CD4-positive, alpha-beta T cell treated with Interleukin-17A for 1 hour (primary cell): ENCODE measurements at regions not wholly inside any gene's neighbourhood (a gene's known extent, or its start where the extent isn't known, plus 50 kb on each side); places are given as distances from the start of the nearest gene placed in this dataset.
A peak's percentile ranks its signal among the peaks of the same experiment; 100 is the strongest.
"Not testable (repeated sequence)": the region's sequence is repeated elsewhere in the genome, so short reads cannot be mapped to it uniquely, and the experiment has no call there.

Experiments
- DNase-seq: peaks from one replicate; pipeline ENCODE4 v3.0.0-alpha.2; 2020

- peak; percentile 58 for DNase-seq
Measured at GRCh38 chr2:87593784-87594610, 153.9 kb upstream of the PLGLB2 start.

- DNase-seq = not testable (repeated sequence)
Measured at GRCh38 chr2:87594611-87594992, 153.3 kb upstream of the PLGLB2 start.

DNA sequence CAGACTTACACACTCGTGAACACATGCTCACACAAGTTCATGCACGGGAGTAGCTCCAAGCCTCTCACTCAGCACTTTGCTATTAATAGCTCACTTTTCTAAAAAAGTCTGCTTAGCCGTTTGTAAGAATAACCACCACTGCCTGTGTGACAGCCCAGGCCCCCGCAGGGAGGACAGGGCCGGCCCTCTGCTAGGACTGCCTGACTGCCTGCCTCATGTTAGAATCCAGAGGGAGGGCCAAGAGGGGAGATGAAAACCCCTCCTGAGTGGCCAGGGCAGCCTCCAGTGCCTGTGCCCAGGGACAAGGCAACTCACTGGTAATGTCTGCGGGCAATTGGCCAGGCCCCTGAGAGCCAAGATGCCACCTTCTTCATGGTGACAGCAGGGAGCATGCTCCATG, 152.9 kb upstream of the PLGLB2 start:
- DNase-seq = not testable (repeated sequence)

DNA sequence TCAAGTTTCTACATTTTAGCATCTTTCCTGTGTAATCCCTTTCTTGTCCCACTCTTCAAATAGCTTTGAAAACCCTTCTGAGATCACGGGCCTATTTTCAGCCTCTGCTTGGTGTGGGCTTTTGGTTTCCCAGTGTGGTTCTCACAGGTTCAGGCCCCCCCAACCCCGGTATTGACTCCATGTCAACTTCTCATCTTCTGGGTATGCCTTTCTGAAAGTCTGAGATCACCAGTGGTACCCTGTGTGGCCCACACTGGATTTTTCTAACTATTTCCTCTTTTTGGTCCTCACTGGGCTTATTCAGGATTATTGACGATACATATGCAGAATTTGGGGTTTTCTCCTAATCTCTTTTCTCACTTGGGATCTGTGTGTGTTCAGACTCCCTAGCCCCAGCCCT, 146.9 kb upstream of the PLGLB2 start:
- not testable (repeated sequence) for DNase-seq

DNA sequence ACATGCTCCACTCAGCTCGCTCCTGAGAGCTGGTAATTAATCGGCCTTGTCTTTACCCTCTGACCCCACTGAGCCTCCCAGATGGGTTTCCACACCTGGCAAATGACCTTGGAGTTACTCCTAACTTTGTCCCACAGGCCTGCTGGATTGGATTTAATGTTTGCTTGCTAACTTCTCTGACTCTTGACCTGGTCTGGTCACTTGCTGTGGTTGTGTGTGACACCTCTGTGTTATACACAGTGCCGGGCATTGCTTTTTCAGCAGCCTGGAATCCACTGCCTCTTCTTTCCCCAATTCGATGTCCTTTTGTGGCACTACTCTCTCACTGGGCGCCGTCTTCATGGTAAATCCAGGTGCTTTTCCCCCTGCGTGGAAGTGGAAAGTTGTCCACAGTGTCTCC, 145.8 kb upstream of the PLGLB2 start:
- not testable (repeated sequence) for DNase-seq

DNA sequence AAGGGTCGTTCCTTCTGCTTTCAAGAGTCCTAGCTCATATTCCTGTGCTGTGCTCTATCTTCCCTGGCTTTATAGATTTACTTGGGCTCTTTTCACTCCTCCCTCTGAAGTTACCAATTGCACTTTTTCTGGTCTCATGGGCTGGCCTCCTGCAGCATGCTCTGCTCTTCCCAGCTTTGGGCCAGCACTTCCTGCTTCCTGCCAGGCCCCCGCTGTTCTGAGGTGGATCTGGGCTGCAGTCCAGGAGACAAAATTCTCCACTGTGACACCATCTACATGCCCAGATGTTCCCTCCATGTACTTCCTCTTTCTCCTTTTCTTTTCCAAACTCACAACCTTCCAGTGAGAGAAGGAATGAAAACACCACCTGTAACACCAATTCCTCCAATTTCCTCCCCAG, 145.2 kb upstream of the PLGLB2 start:
- not testable (repeated sequence) for DNase-seq

DNA sequence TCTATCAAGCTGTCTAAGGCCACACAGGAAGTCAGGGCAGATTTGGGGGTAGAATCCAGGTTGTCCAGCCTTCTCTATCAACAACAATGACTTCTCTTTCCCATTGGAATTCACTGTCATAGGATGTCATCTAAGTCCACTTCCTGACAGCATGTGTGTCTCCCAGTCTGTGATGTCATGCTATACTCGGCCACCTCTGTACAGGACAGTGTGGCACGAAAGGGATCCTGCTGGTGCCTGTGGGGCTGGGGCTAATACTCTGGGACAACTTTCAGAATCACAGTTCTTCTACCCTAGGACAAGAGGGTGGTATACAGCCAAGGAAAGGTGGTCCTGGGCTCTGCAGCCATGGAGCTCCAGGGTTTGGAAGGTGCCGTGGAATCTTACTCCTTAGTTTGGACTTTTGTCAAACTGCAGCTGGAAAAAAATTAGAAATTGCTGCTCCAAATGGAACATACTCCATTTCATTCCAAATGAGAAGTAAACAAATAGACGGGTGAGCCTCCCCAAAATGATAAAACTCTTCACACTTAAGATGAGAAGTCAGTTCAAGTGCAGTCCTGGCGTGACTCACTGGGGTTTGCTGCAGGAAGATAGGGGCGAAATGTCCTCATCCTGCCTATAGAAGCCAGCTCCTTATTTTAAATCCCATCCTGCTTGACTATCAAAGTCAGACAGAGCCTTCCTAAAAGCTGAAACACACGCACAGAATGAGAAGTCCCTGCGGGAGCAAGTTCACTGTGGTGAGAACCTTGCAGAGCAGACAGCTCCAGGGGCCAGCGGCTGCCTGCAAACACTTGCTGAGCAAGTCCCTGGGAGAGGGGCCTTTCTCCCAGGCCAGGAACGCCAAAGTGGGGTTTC, 144.2 kb upstream of the PLGLB2 start:
- not testable (repeated sequence) for DNase-seq

- not testable (repeated sequence) for DNase-seq
Measured at GRCh38 chr2:87604279-87604818, 143.5 kb upstream of the PLGLB2 start.

DNA sequence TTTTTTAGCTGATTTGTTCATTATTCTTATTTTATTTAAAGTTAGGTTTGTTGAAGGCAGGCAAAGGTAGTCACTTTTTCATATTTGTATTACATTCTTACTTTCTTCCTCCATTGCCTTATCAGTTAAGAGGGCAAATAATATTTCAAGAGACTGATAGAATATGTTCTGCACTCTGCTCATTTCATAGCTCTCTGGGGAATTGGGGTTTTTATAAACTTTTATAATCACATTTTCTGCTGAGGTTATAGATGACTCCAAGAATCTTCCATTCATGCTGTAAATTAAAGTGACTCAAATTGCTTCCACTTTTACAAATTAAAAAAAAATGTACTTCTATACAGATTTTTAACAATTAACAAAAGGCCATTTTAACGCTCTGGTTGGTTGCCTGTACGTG, 142.9 kb upstream of the PLGLB2 start:
- DNase-seq = not testable (repeated sequence)

DNA sequence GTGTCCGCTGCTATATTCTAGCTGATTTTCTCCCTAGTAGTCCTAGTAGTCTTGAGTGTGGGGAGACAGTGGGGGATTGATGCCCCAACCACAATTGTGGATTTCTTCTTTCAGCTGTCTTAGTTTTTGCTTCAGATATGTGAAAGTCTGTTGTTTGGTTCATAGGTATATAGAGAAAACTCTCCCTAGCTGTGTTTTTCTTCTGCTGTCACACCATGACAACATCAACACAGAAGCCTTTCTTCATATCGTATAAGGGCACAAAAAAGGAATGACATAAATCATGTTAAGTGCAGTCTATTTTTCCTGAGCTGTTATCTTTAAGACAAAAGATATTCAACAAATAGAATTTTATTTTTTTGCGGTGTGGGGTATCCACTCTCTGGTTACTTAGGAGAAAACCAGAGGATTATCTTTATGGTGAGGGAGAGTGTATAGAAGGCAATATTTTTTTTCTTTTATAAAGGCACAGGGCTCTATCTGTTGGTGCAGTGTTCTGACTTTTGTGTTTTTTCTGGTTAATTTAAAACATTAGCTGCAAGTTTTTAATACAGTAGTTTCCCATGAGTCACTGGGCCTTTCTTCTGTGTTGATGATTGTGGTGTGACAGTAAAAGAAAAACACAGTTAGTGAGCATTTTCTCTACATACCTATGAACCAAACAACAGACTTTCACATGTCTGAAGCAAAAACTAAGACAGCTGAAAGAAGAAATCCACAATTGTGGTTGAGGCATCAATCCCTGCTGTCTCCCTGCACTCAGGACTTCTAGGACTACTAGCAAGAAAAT, 139.3 kb upstream of the PLGLB2 start:
- DNase-seq = not testable (repeated sequence)

DNA sequence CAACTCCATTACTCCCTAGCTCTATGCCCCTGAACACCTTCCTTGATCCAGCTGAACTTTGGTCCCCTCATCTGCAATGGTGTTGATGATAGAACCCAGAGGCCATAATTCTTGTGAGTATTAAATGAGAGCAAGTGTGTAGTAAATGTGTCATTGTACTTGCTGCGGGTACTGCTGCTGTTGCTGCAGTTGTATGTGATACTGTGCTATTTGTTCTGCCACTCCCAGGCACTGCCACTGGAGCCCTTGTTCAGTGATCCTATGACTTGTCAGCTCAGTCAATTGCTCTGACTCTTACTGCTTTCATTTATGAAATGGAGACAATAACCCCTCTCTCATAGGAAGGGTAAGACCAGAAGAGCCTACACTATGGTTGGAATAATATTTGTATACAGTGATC, 136.9 kb upstream of the PLGLB2 start:
- DNase-seq = not testable (repeated sequence)

GRCh38 chr2:87611416-87611815, 136.5 kb upstream of the PLGLB2 start:
- not testable (repeated sequence) for DNase-seq

DNA sequence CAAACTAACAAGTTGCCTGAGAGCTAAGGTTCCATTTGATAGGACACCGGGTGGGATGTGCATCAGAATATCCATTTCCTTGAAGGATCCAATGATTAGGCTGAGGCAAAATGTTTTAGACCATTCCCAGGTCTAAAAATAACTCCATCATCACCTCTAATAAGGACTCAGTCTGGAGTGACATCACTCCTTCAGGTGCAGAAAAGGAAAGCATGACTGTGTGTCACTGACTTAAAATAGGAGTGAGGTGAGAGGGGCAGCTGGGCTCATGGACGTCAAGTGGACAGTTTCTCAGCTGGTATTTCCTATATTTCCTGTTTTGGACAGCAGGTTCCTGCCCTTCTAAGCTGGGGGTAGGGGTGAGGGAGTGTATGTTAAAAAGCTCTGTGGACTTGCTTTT, 135.9 kb upstream of the PLGLB2 start:
- DNase-seq = not testable (repeated sequence)

DNA sequence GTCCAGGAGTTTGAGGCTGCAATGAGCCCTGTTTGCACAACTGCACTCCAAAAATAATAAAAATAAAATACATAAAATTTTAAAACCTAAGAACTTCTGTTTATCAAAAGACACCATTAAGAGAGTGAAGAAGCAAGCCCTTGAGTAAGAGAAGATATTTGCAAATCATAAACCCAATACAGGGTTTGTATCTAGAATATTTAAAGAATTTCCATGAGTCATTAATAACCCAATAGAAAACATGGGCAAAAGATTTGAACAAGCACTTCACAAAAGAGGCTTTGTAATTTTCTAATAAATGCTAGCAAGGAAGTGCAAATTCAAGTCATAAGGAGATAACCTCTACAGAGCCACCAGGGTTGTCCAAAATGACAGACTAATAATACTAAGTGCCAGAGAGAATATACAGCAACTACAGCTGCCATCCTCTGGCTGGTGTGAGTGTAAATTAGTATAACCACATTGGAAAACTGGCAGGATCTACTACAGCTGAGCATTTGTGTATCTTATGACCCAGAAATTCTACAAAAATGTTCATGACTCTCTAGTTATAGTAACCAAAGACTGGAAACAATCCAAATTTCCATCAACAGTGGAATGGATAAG, 133.0 kb upstream of the PLGLB2 start:
- DNase-seq = not testable (repeated sequence)

GRCh38 chr2:87619121-87619520, 128.8 kb upstream of the PLGLB2 start:
- DNase-seq = not testable (repeated sequence)

DNA sequence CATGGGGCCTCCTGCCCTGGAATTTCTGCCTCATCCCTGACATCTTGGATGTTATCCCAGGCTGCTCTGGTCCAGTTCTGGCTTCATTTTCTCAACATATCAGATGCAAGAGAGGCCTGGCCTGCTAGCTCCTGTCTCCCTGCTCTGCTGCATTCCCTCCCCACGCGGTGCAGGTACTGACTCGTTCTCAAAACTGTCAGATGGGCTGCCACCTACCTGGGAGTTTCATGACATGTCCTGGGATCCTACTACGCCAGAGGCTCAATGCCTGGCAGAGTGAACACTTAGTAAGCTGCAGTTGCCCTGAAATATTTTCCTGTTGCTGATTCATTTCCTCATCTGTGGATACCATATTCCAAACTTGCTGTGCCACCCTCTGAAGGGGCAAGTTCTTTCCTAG, 126.7 kb upstream of the PLGLB2 start:
- not testable (repeated sequence) for DNase-seq

- DNase-seq = not testable (repeated sequence)
Measured at GRCh38 chr2:87622720-87623119, 125.2 kb upstream of the PLGLB2 start.

GRCh38 chr2:87629491-87630458, 118.1 kb upstream of the PLGLB2 start:
- DNase-seq = not testable (repeated sequence)

- DNase-seq = not testable (repeated sequence)
Measured at GRCh38 chr2:87630892-87631291, 117.0 kb upstream of the PLGLB2 start.

GRCh38 chr2:87631402-87631801, 116.5 kb upstream of the PLGLB2 start:
- DNase-seq = not testable (repeated sequence)
